Aorta (tissue), 5 donors: ENCODE measurements at regions not wholly inside any gene's neighbourhood (a gene's known extent, or its start where the extent isn't known, plus 50 kb on each side); places are given as distances from the start of the nearest gene placed in this dataset.

Source experiments
- ATAC-seq: fragments of 200-7000 bp; cut with Tn5 transposase; one replicate; pipeline ENCODE4 v1.9.1; 2022; ENCODE audit warnings: moderate library complexity; ENCODE audit not compliant: low FRiP score
- DNase-seq, 2 donors: peaks; one replicate each; pipeline ENCODE4 v3.0.0-alpha.2; 2020
- H3K27ac ChIP-seq, 2 donors: one replicate each; pipeline ENCODE4 v1.5.1; 2013; ENCODE audit warnings: low read length in 2 of 2, mild to moderate bottlenecking in 2 of 2, moderate library complexity in 2 of 2, control low read depth in 1 of 2, inconsistent platforms in 1 of 2, low read depth in 1 of 2
- H3K27me3 ChIP-seq, 2 donors: one replicate each; pipeline ENCODE4 v1.6.1; 2013; ENCODE audit warnings: control low read depth in 1 of 2, low read length in 1 of 2, mild to moderate bottlenecking in 1 of 2, moderate library complexity in 1 of 2; ENCODE audit not compliant: insufficient read depth in 2 of 2, control insufficient read depth in 1 of 2
- H3K36me3 ChIP-seq, 2 donors: one replicate each; pipeline ENCODE4 v1.6.1; 2013; ENCODE audit warnings: control low read depth in 1 of 2, low read length in 1 of 2, mild to moderate bottlenecking in 1 of 2; ENCODE audit not compliant: insufficient read depth in 2 of 2, control insufficient read depth in 1 of 2
- H3K4me1 ChIP-seq, 2 donors: one replicate each; pipeline ENCODE4 v1.6.1; 2013; ENCODE audit warnings: low read length in 2 of 2, control low read depth in 1 of 2, mild to moderate bottlenecking in 1 of 2, moderate library complexity in 1 of 2; ENCODE audit not compliant: insufficient read depth in 2 of 2, control insufficient read depth in 1 of 2
- H3K4me3 ChIP-seq, 2 donors: one replicate each; pipeline ENCODE4 v1.5.1; 2013; ENCODE audit warnings: low read length in 2 of 2, control low read depth in 1 of 2, mild to moderate bottlenecking in 1 of 2
- H3K9me3 ChIP-seq: one replicate; pipeline ENCODE4 v1.6.1; 2013; ENCODE audit warnings: mild to moderate bottlenecking, low read length; ENCODE audit not compliant: control insufficient read depth
- WGBS, 2 donors: extraction: QIAGEN DNeasy Blood & Tissue Kit; methylation state at CpG; one replicate each; pipeline ENCODE4 v1.1.7; 2013; 5-methylcytosine and 5-hydroxymethylcytosine counted together
- intact Hi-C, 2 donors: fragments of 100-400 bp; cut with DNase I; formaldehyde crosslinking; loops; one replicate each; pipeline versions ENCODE4 v1.14.2 to v1.15.0; 2022
- donor health status: healthy with polysubstance abuse.
- donor health status: Bipolar disorder and iron deficiency.
- donor health status: DM: no; HTN: no; CAD: no.
- donor health status: DM: no; HTN: no; CAD: no.
- donor health status: DM: yes; HTN: yes; CAD: no.

- no peak overlapping the region for H3K27ac ChIP-seq
- H3K4me3 ChIP-seq = no peak overlapping the region
- no peaks in the 10 kb centered on the region for H3K27me3 ChIP-seq
- no peaks in the 10 kb centered on the region for H3K36me3 ChIP-seq
- 97% methylated on average over 63 to 65 of the region's 65 CpGs for WGBS, 2 donors
- no peak for DNase-seq
- no peak for ATAC-seq
- peaks cover 2% of the 10 kb centered on the region for H3K9me3 ChIP-seq
- H3K4me1 ChIP-seq = no peaks in the 10 kb centered on the region
- intact Hi-C loops = no loop called here
These were observed 1195.9 kb upstream of the CHAC2 start for GRCh38 chr2:52571380-52572347.

DNA sequence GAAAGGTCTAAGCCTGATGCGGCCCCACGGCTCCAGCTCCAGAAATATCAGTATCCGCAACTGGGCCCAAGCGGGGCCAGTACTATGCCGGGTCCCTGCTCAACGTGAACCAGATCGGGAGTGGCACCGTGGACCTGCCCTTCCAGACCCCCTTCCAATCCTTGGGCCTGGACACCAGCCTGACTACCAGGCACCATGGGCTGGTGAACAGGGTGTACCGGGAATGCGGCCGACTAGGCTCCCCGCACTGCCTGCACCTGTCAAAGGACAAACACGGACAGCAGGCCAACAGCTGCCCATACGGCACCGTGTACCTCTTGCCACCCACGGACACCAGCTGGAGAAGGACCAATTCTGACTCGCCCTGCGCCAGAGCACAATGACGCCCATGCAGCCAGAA lies 1196.9 kb upstream of the CHAC2 start:
- H3K4me1 ChIP-seq = no peaks in the 10 kb centered on the region
- no peaks in the 10 kb centered on the region for H3K36me3 ChIP-seq
- H3K9me3 ChIP-seq = peaks cover 2% of the 10 kb centered on the region
- 96 to 98% methylated on average over 19 of the region's 19 CpGs for WGBS, 2 donors
- H3K27me3 ChIP-seq = no peaks in the 10 kb centered on the region
- no peak for DNase-seq
- no peak overlapping the region for H3K27ac ChIP-seq
- intact Hi-C loops = no loop called here
- no peak overlapping the region for H3K4me3 ChIP-seq
- ATAC-seq = peak; percentile 48

- no peaks in the 10 kb centered on the region for H3K27me3 ChIP-seq
These were observed 1204.5 kb upstream of the CHAC2 start for GRCh38 chr2:52563151-52563550.

GRCh38 chr2:52558265-52558664 lies 1209.3 kb upstream of the CHAC2 start:
- ATAC-seq (no peak), DNase-seq (no peak)
- Histone ChIP-seq H3K27me3 (no peaks in the 10 kb centered on the region), H3K4me1 (no peaks in the 10 kb centered on the region), H3K27ac (no peak overlapping the region), H3K36me3 (no peaks in the 10 kb centered on the region), H3K4me3 (no peak overlapping the region), H3K9me3 (no peaks in the 10 kb centered on the region)
- intact Hi-C loops = no loop called here
- whole genome bisulfite sequencing, 2 donors = 80 to 87% methylated on average over 3 of the region's 3 CpGs

More at GRCh38 chr2:52563151-52563550, 1204.5 kb upstream of the CHAC2 start:
- H3K4me1 ChIP-seq = no peaks in the 10 kb centered on the region
- DNase-seq = no peak
- no peak overlapping the region for H3K4me3 ChIP-seq
- no peaks in the 10 kb centered on the region for H3K36me3 ChIP-seq
- WGBS, 2 donors = 49 to 71% methylated on average over 3 of the region's 3 CpGs
- ATAC-seq = no peak
- H3K27ac ChIP-seq = no peak overlapping the region
- intact Hi-C loops = loop anchor here in 1 of 2 donors (10.0 kb wide), 1 partner anchor 58 kb away; no protein-coding TSS in a partner anchor
- H3K9me3 ChIP-seq = no peaks in the 10 kb centered on the region

DNA sequence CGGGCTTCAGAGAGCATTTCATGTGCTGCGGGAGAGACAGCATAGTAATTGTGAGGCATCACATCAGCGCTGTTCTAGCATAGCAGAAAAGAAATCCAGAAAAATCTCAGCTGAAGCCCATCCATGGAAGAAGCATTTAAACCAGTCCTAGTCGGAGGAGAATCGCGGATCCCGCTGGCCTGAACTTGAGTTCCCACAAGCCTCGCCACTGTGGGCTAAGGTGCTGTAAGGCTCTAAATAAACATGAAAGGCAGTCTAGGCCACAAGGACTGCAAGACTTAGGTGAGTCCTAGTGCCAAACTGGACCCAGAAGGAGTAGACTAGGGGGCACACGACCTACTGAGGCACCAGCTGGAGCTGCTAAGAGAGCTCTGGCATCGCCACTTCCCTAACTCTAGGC lies 1225.3 kb upstream of the CHAC2 start:
- Histone ChIP-seq H3K27me3 (no peaks in the 10 kb centered on the region), H3K4me3 (no peak overlapping the region), H3K27ac (no peak overlapping the region), H3K9me3 (peaks cover 1% of the 10 kb centered on the region), H3K4me1 (no peaks in the 10 kb centered on the region), H3K36me3 (no peaks in the 10 kb centered on the region)
- 95 to 97% methylated on average over 10 of the region's 10 CpGs for WGBS, 2 donors
- DNase-seq = no peak
- ATAC-seq = no peak
- intact Hi-C loops = no loop called here

DNA sequence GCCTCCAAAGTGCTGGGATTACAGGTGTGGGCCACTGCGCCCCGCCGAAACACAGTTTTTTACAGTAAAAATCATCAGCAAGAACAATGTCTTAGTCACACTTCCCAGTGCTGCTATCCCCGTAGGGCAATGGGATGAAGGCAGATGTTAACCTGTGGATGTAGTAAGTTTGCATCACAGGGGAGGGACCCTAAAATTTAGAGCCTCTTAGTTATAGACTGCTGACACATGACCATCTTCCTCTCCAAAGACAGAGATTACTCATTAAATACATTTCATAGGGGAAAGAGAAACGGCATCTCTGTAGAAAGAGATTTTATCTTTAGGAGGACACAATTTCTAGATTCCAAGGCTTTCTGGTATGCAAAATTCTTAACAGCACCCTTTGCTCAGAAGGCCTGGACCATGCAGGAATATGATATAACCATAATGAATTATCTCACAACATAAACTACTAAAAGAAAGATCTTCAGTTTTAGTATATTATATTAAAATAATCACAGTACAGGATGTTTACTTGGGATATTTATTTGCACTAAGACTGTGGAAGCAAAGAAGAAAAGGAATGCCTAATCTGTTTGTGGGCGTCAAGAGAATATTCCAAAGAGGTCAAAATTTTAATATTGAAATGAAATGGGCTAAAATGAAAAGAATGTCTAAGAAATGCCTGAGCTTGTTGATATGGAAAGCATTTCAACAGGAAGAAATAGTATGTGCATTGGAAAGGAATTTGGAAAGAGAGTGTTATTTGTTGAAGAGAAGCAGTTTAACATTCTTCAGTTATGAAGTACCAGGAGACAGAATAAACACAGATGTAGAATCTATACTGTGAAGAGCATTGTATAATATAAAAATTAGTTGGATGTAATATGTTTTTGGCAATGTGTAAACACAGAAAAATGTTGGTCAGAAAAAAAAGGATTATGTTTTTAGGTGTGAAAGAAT lies 1228.3 kb upstream of the CHAC2 start:
- intact Hi-C loops = no loop called here
- Histone ChIP-seq H3K36me3 (no peaks in the 10 kb centered on the region), H3K9me3 (peaks cover 1% of the 10 kb centered on the region), H3K27me3 (no peaks in the 10 kb centered on the region), H3K27ac (no peak overlapping the region), H3K4me1 (no peaks in the 10 kb centered on the region), H3K4me3 (no peak overlapping the region)
- 55 to 68% methylated on average over 6 of the region's 6 CpGs for WGBS, 2 donors
- no peak for DNase-seq
- ATAC-seq = no peak

GRCh38 chr2:52537588-52537987 lies 1230.0 kb upstream of the CHAC2 start:
- Histone ChIP-seq H3K4me3 (no peak overlapping the region), H3K4me1 (no peaks in the 10 kb centered on the region), H3K9me3 (peaks cover 1% of the 10 kb centered on the region), H3K27me3 (no peaks in the 10 kb centered on the region), H3K27ac (no peak overlapping the region), H3K36me3 (no peaks in the 10 kb centered on the region)
- WGBS, 2 donors = 33 to 47% methylated on average over 1 of the region's 1 CpG
- no peak for DNase-seq
- intact Hi-C loops = no loop called here
- no peak for ATAC-seq

GRCh38 chr2:52536929-52537460 lies 1230.6 kb upstream of the CHAC2 start:
- 69 to 83% methylated on average over 3 of the region's 3 CpGs for WGBS, 2 donors
- no peaks in the 10 kb centered on the region for H3K36me3 ChIP-seq
- no peaks in the 10 kb centered on the region for H3K4me1 ChIP-seq
- no peak overlapping the region for H3K27ac ChIP-seq
- no peaks in the 10 kb centered on the region for H3K27me3 ChIP-seq
- DNase-seq (no peak), ATAC-seq (no peak)
- no peaks in the 10 kb centered on the region for H3K9me3 ChIP-seq
- no peak overlapping the region for H3K4me3 ChIP-seq
- intact Hi-C loops = no loop called here
